Activated CD4-positive, alpha-beta T cell treated with anti-CD3 and anti-CD28 coated beads, Interleukin-2, amount 10 ng/mL, durations not matched to agents 7 days and 5 days (primary cell): ENCODE measurements at regions not wholly inside any gene's neighbourhood (a gene's known extent, or its start where the extent isn't known, plus 50 kb on each side); places are given as distances from the start of the nearest gene placed in this dataset.

Experiments
- CTCF ChIA-PET: fragments of 350-600 bp; sonication (Branson Sonifier 250); formaldehyde crosslinking; loops from one replicate; lab custom pipeline; 2021; ENCODE audit warnings: antibody characterized with exemption; lab: Charles Lee
- POLR2A ChIA-PET: fragments of 350-600 bp; sonication (Branson Sonifier 250); formaldehyde crosslinking; loops from one replicate; lab custom pipeline; 2021; ENCODE audit warnings: antibody characterized with exemption; lab: Charles Lee
- DNase-seq: peaks from one replicate; pipeline ENCODE4 v3.0.0-alpha.2; 2020
- H3K27ac Mint-ChIP-seq: one replicate; pipeline ENCODE4 v1.8.0; 2021; ENCODE audit warnings: mild to moderate bottlenecking, moderate library complexity, mixed read lengths
- H3K27me3 Mint-ChIP-seq: one replicate; pipeline ENCODE4 v1.8.0; 2021; ENCODE audit warnings: mixed read lengths
- H3K36me3 Mint-ChIP-seq: one replicate; pipeline ENCODE4 v1.8.0; 2021; ENCODE audit warnings: low read depth, mixed read lengths
- H3K4me1 Mint-ChIP-seq: one replicate; pipeline ENCODE4 v1.8.0; 2021; ENCODE audit warnings: mixed read lengths
- H3K4me3 Mint-ChIP-seq: one replicate; pipeline ENCODE4 v1.8.0; 2021; ENCODE audit warnings: mild to moderate bottlenecking, moderate library complexity, mixed read lengths
- H3K9me3 Mint-ChIP-seq: one replicate; pipeline ENCODE4 v1.8.0; 2021; ENCODE audit warnings: mixed read lengths

DNA sequence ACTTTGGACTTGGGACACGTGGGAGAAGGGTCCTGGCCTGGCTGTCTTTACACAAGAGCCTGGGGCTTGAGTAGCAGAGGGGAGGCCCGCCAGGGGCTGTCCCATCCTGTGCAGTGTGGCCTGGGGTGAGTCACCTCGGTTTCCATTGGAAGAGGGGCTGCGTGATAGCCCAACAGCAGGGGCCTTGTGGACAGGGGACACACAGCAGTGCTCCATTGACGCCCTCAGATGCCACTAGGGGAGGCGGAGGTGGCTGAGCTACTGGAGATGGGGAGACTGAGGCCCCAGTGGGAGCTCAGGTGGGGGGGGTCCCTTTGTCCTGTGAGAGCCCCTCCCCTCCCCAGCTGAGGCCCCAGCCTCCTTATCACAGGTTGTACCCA, 50.0 kb upstream of the RNU6ATAC start:
- CTCF ChIA-PET: no interaction called here
- POLR2A ChIA-PET: no interaction called here
- Mint-ChIP-seq H3K27me3 (no peaks in the 10 kb centered on the region), H3K27ac (no peak overlapping the region), H3K36me3 (no peaks in the 10 kb centered on the region), H3K4me3 (no peak overlapping the region), H3K9me3 (peaks cover 8% of the 10 kb centered on the region), H3K4me1 (no peaks in the 10 kb centered on the region)
- DNase-seq: no peak

DNA sequence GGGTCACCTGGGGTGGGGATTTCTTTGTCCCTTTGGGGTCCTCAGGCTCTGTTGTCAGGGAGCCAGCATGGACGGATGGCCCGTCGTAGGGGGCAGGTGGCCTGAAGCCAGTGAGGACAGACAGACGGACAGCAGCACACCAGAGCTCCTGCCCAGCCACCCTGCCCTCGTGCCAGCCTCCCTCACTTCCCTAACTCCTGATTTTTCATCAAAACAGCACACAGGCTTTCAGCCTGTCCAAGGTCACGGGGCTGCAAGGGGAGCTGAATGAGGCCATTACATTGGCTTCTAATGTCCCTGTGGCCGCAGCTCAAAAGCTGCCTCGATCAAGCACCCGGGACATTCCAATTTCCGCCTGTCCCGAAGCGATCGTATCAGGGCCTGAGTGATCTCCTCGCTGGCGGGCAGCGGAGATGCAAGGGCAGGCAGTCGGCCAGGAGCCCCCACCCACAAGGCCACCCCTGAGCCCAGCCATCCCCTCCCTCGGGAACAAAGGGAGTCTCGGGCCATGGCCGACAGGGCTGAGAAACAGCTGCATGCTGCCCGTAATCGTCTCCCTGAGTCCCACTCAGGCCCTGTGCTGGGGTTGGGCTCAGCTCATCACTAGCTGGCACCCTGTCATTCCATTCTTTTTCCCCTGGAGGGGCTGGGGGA, 50.5 kb upstream of the RNU6ATAC start:
- no peak for DNase-seq
- H3K4me3 Mint-ChIP-seq: no peak overlapping the region
- H3K9me3 Mint-ChIP-seq: peaks cover 8% of the 10 kb centered on the region
- H3K27ac Mint-ChIP-seq: no peak overlapping the region
- H3K36me3 Mint-ChIP-seq: no peaks in the 10 kb centered on the region
- H3K27me3 Mint-ChIP-seq: no peaks in the 10 kb centered on the region
- ChIA-PET CTCF (no interaction called here), POLR2A (no interaction called here)
- H3K4me1 Mint-ChIP-seq: no peaks in the 10 kb centered on the region

GRCh38 chr9:134215420-134215698, 51.0 kb upstream of the RNU6ATAC start:
- Mint-ChIP-seq H3K4me3 (no peak overlapping the region), H3K4me1 (no peaks in the 10 kb centered on the region), H3K27ac (no peak overlapping the region), H3K36me3 (no peaks in the 10 kb centered on the region), H3K27me3 (no peaks in the 10 kb centered on the region), H3K9me3 (peaks cover 8% of the 10 kb centered on the region)
- ChIA-PET POLR2A (no interaction called here), CTCF (interaction anchor here (0.5 kb wide), 1 partner anchor 95 kb away, joined by 3 read pairs; no protein-coding TSS in a partner anchor)
- no peak for DNase-seq

DNA sequence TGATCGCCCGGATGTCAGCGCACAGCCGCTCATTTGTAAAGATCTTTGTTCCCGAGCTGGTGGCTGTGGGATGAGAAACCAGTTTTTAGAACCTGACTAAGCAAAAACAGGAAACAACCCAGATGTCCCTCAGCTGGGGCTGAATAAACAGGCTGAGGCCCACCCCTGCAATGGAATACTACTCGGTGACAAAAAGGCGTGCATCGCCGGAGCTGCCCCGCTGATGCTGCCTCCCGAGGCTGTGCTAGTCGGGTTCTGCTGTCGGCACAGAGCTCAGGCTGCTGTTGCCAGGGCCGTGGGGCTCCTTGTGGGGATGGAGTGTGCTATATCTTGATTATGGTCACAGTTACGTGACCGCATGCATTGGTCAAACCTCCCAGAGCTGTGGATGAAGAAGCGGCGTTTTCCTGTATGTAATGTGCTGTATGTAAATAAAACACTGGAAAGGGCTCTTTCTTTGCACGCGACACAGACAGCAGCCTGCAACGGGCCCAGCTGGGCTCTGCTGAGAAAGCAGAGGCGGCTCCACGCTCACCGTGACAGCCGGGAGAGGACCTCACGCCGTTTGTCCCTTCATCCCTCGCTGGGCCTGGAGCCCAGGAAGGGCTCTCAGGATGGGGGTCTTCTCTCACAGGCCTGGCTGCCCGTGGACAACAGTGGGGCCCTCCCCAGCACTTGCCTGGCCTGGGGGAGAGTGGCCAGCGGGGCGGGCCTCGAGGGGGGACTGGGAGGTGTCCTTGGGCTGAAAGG, 51.5 kb upstream of the RNU6ATAC start:
- Mint-ChIP-seq H3K36me3 (no peaks in the 10 kb centered on the region), H3K4me1 (no peaks in the 10 kb centered on the region), H3K4me3 (no peak overlapping the region), H3K27me3 (no peaks in the 10 kb centered on the region), H3K9me3 (peaks cover 8% of the 10 kb centered on the region), H3K27ac (no peak overlapping the region)
- DNase-seq: no peak
- ChIA-PET CTCF (interaction anchor here (0.5 kb wide), 1 partner anchor 96 kb away, joined by 3 read pairs; no protein-coding TSS in a partner anchor), POLR2A (no interaction called here)

DNA sequence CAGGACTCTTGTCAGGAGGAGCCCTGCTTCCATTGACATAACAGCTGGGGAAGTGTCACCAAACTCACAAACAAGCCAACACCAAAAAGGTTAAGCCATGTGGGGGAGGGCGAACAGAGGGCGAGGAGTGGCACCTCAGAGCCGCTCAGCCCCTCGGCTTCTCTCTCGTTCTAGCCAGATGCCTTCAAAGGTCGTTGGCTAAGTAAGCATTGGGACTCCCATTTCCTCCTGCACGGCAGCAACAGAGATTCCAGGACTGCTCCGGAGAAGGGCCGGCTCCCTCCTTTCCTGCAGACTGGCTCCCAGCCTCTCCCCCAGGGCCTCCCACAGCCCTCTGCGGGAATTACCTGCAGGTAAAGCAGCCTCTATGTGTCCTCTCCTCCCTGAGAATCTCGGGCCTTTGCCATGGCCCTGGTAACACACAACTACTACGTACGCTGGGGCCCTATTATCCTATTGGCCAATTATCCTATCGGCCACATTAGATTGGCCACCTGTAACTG, 52.1 kb upstream of the RNU6ATAC start:
- ChIA-PET POLR2A (interaction anchor here (0.6 kb wide), 1 partner anchor 16 kb away, joined by 4 read pairs; no protein-coding TSS in a partner anchor), CTCF (no interaction called here)
- Mint-ChIP-seq H3K27me3 (no peaks in the 10 kb centered on the region), H3K4me3 (no peak overlapping the region), H3K9me3 (peaks cover 8% of the 10 kb centered on the region), H3K4me1 (no peaks in the 10 kb centered on the region), H3K27ac (no peak overlapping the region), H3K36me3 (no peaks in the 10 kb centered on the region)
- no peak for DNase-seq

GRCh38 chr9:134216961-134217360, 52.6 kb upstream of the RNU6ATAC start:
- Mint-ChIP-seq H3K4me3 (no peak overlapping the region), H3K4me1 (no peaks in the 10 kb centered on the region), H3K27ac (no peak overlapping the region), H3K27me3 (no peaks in the 10 kb centered on the region), H3K9me3 (peaks cover 8% of the 10 kb centered on the region), H3K36me3 (no peaks in the 10 kb centered on the region)
- DNase-seq: no peak
- ChIA-PET POLR2A (interaction anchor here (0.6 kb wide), 1 partner anchor 16 kb away, joined by 4 read pairs; no protein-coding TSS in a partner anchor), CTCF (no interaction called here)

- Mint-ChIP-seq H3K9me3 (peaks cover 5% of the 10 kb centered on the region), H3K4me1 (no peaks in the 10 kb centered on the region), H3K27ac (no peak overlapping the region), H3K4me3 (no peak overlapping the region), H3K27me3 (no peaks in the 10 kb centered on the region), H3K36me3 (no peaks in the 10 kb centered on the region)
- ChIA-PET CTCF (interaction anchor here (1.3 kb wide), 1 partner anchor 8 kb away, joined by 3 read pairs; no protein-coding TSS in a partner anchor), POLR2A (interaction anchor here (0.6 to 0.7 kb wide), 2 partner anchors 11 to 17 kb away, joined by 4 read pairs; no protein-coding TSS in a partner anchor)
- DNase-seq: peak; percentile 16
Measured at GRCh38 chr9:134217431-134218210, 53.3 kb upstream of the RNU6ATAC start.

- POLR2A ChIA-PET: interaction anchor here (0.7 kb wide), 1 partner anchor 12 kb away, joined by 4 read pairs; no protein-coding TSS in a partner anchor
- Mint-ChIP-seq H3K36me3 (no peaks in the 10 kb centered on the region), H3K27ac (no peak overlapping the region), H3K9me3 (peaks cover under 1% of the 10 kb centered on the region), H3K27me3 (no peaks in the 10 kb centered on the region), H3K4me3 (no peak overlapping the region), H3K4me1 (no peaks in the 10 kb centered on the region)
- DNase-seq: no peak
- CTCF ChIA-PET: interaction anchor here (1.3 kb wide), 1 partner anchor 9 kb away, joined by 3 read pairs; no protein-coding TSS in a partner anchor
Measured at GRCh38 chr9:134218230-134218629, 53.9 kb upstream of the RNU6ATAC start.

GRCh38 chr9:134219646-134220060, 55.3 kb upstream of the RNU6ATAC start:
- H3K27ac Mint-ChIP-seq: no peak overlapping the region
- H3K27me3 Mint-ChIP-seq: no peaks in the 10 kb centered on the region
- POLR2A ChIA-PET: no interaction called here
- no peaks in the 10 kb centered on the region for H3K9me3 Mint-ChIP-seq
- DNase-seq: no peak
- H3K4me1 Mint-ChIP-seq: no peaks in the 10 kb centered on the region
- no peak overlapping the region for H3K4me3 Mint-ChIP-seq
- CTCF ChIA-PET: no interaction called here
- H3K36me3 Mint-ChIP-seq: no peaks in the 10 kb centered on the region

DNA sequence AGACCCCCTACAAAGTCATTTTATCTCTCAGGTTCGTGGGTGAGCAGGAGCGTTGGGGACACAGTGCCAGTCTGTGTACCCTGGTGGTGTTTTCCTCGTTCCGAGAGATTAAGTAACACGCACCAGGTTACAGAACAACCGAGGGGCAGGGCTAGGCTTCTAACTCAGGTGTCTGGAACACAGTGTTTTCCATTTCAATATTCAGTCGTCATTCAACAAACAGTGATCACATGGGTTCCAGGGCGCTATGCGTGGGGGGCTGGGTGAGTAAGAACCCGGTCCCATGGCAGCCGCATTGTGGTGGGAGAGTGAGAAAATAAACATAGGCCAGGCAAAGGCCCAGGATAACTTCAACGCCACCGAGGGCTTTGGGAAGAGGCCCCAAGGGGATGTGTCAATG, 55.9 kb upstream of the RNU6ATAC start:
- no peaks in the 10 kb centered on the region for H3K27me3 Mint-ChIP-seq
- ChIA-PET CTCF (no interaction called here), POLR2A (no interaction called here)
- no peak overlapping the region for H3K27ac Mint-ChIP-seq
- H3K4me3 Mint-ChIP-seq: no peak overlapping the region
- H3K4me1 Mint-ChIP-seq: no peaks in the 10 kb centered on the region
- no peaks in the 10 kb centered on the region for H3K36me3 Mint-ChIP-seq
- no peaks in the 10 kb centered on the region for H3K9me3 Mint-ChIP-seq
- no peak for DNase-seq

GRCh38 chr9:134221273-134222017, 57.1 kb upstream of the RNU6ATAC start:
- no peak for DNase-seq
- no peaks in the 10 kb centered on the region for H3K27me3 Mint-ChIP-seq
- H3K4me1 Mint-ChIP-seq: no peaks in the 10 kb centered on the region
- H3K4me3 Mint-ChIP-seq: no peak overlapping the region
- H3K36me3 Mint-ChIP-seq: no peaks in the 10 kb centered on the region
- CTCF ChIA-PET: interaction anchor here (1.1 kb wide), 1 partner anchor 42 kb away, joined by 3 read pairs; no protein-coding TSS in a partner anchor
- H3K27ac Mint-ChIP-seq: no peak overlapping the region
- H3K9me3 Mint-ChIP-seq: no peaks in the 10 kb centered on the region
- POLR2A ChIA-PET: no interaction called here

- H3K4me1 Mint-ChIP-seq: no peaks in the 10 kb centered on the region
- no peaks in the 10 kb centered on the region for H3K27me3 Mint-ChIP-seq
- H3K9me3 Mint-ChIP-seq: no peaks in the 10 kb centered on the region
- no peak for DNase-seq
- CTCF ChIA-PET: interaction anchor here (1.1 kb wide), 1 partner anchor 41 kb away, joined by 3 read pairs; no protein-coding TSS in a partner anchor
- POLR2A ChIA-PET: no interaction called here
- H3K4me3 Mint-ChIP-seq: no peak overlapping the region
- H3K27ac Mint-ChIP-seq: no peak overlapping the region
- H3K36me3 Mint-ChIP-seq: no peaks in the 10 kb centered on the region
Measured at GRCh38 chr9:134222018-134222573, 57.7 kb upstream of the RNU6ATAC start.
